Loucy (cell line): ENCODE measurements at regions not wholly inside any gene's neighbourhood (a gene's known extent, or its start where the extent isn't known, plus 50 kb on each side); places are given as distances from the start of the nearest gene placed in this dataset.

ENCODE experiments used
- H2AFZ ChIP-seq: fragments of 200-600 bp; sonication (generic); 2 replicates; pipeline ENCODE4 v1.6.0; 2016; ENCODE audit warnings: antibody characterized with exemption, mild to moderate bottlenecking, low read length, moderate library complexity
- H3F3A ChIP-seq: fragments of 200-600 bp; 2 replicates; pipeline ENCODE4 v1.6.0; 2016; ENCODE audit warnings: antibody characterized with exemption, low read depth, mild to moderate bottlenecking
- H3K27me3 ChIP-seq: fragments of 200-600 bp; sonication (generic); 2 replicates; pipeline ENCODE4 v1.6.1; 2014; ENCODE audit warnings: low read length, mild to moderate bottlenecking; ENCODE audit not compliant: insufficient read depth, poor library complexity, severe bottlenecking
- H3K36me3 ChIP-seq: fragments of 200-600 bp; sonication (generic); 2 replicates; pipeline ENCODE4 v1.6.1; 2016; ENCODE audit warnings: low read length; ENCODE audit not compliant: insufficient read depth
- H3K4me1 ChIP-seq: fragments of 200-600 bp; sonication (generic); 2 replicates; pipeline ENCODE4 v1.5.1; 2014; ENCODE audit warnings: low read length, mild to moderate bottlenecking; ENCODE audit not compliant: insufficient read depth, poor library complexity, severe bottlenecking
- H3K4me2 ChIP-seq: fragments of 200-600 bp; sonication (generic); 2 replicates; pipeline ENCODE4 v1.6.0; 2014; ENCODE audit warnings: antibody characterized with exemption, low read length, low read depth, mild to moderate bottlenecking; ENCODE audit not compliant: poor library complexity, severe bottlenecking
- H3K4me3 ChIP-seq: fragments of 200-600 bp; sonication (generic); 2 replicates; pipeline ENCODE4 v1.5.1; 2014; ENCODE audit warnings: low read length, mild to moderate bottlenecking, mixed read lengths; ENCODE audit not compliant: poor library complexity, severe bottlenecking
- H3K79me2 ChIP-seq: fragments of 200-600 bp; sonication (generic); 2 replicates; pipeline ENCODE4 v1.6.1; 2014; ENCODE audit warnings: low read length; ENCODE audit not compliant: insufficient read depth
- H3K9ac ChIP-seq: fragments of 200-600 bp; sonication (generic); 2 replicates; pipeline ENCODE4 v1.6.0; 2014; ENCODE audit warnings: mild to moderate bottlenecking, low read depth, low read length, moderate library complexity; ENCODE audit not compliant: poor library complexity, severe bottlenecking
- H3K9me2 ChIP-seq: fragments of 200-600 bp; sonication (generic); replicated peaks from 2 replicates; pipeline ENCODE4 v1.6.1; 2016; ENCODE audit warnings: low read depth, low read length, mixed read lengths
- H3K9me3 ChIP-seq: fragments of 200-600 bp; sonication (generic); 2 replicates; pipeline ENCODE4 v1.6.1; 2014; ENCODE audit warnings: mild to moderate bottlenecking, antibody characterized with exemption, low read length, low read depth; ENCODE audit not compliant: insufficient read depth
- H4K20me1 ChIP-seq: fragments of 200-600 bp; sonication (generic); 2 replicates; pipeline ENCODE4 v1.6.0; 2014; ENCODE audit warnings: antibody characterized with exemption, low read length, mild to moderate bottlenecking; ENCODE audit not compliant: insufficient read depth, poor library complexity, severe bottlenecking
- CTCF ChIP-seq: fragments of 200-600 bp; sonication (generic); conservative IDR thresholded peaks from 2 replicates; pipeline ENCODE4 v1.5.1; 2014; ENCODE audit warnings: mild to moderate bottlenecking, antibody characterized with exemption, low read length
- EZH2phosphoT487 ChIP-seq: fragments of 200-600 bp; IDR thresholded peaks from 2 replicates; pipeline ENCODE4 v1.6.1; 2018; ENCODE audit warnings: antibody characterized with exemption, mild to moderate bottlenecking, moderate library complexity, borderline replicate concordance

- TF ChIP-seq CTCF (no peak), EZH2phosphoT487 (no peak)
- no peaks in the 10 kb centered on the region for H3K27me3 ChIP-seq
- no peak overlapping the region for H3K4me2 ChIP-seq
- no peaks in the 10 kb centered on the region for H3K79me2 ChIP-seq
- H4K20me1 ChIP-seq: no peaks in the 10 kb centered on the region
- H3K4me3 ChIP-seq: no peak overlapping the region
- no peaks in the 10 kb centered on the region for H3K9me2 ChIP-seq
- no peaks in the 10 kb centered on the region for H3F3A ChIP-seq
- no peak overlapping the region for H2AFZ ChIP-seq
- no peaks in the 10 kb centered on the region for H3K36me3 ChIP-seq
- H3K9ac ChIP-seq: no peak overlapping the region
- H3K4me1 ChIP-seq: no peaks in the 10 kb centered on the region
- no peaks in the 10 kb centered on the region for H3K9me3 ChIP-seq
These were observed 166.4 kb downstream of the GADD45G start for GRCh38 chr9:89771205-89771604.

GRCh38 chr9:89773170-89773569 lies 168.4 kb downstream of the GADD45G start:
- no peaks in the 10 kb centered on the region for H4K20me1 ChIP-seq
- no peaks in the 10 kb centered on the region for H3K36me3 ChIP-seq
- no peaks in the 10 kb centered on the region for H3K27me3 ChIP-seq
- no peaks in the 10 kb centered on the region for H3K9me2 ChIP-seq
- no peaks in the 10 kb centered on the region for H3F3A ChIP-seq
- TF ChIP-seq EZH2phosphoT487 (no peak), CTCF (no peak)
- no peak overlapping the region for H3K4me3 ChIP-seq
- no peaks in the 10 kb centered on the region for H3K4me1 ChIP-seq
- H2AFZ ChIP-seq: no peak overlapping the region
- H3K79me2 ChIP-seq: no peaks in the 10 kb centered on the region
- H3K9ac ChIP-seq: no peak overlapping the region
- no peak overlapping the region for H3K4me2 ChIP-seq
- no peaks in the 10 kb centered on the region for H3K9me3 ChIP-seq

GRCh38 chr9:89774858-89775370 lies 170.1 kb downstream of the GADD45G start:
- Histone ChIP-seq H3K4me2 (no peak overlapping the region), H2AFZ (no peak overlapping the region), H3F3A (no peaks in the 10 kb centered on the region), H4K20me1 (no peaks in the 10 kb centered on the region), H3K27me3 (no peaks in the 10 kb centered on the region), H3K9me3 (no peaks in the 10 kb centered on the region), H3K9me2 (no peaks in the 10 kb centered on the region), H3K4me3 (no peak overlapping the region), H3K9ac (no peak overlapping the region), H3K36me3 (no peaks in the 10 kb centered on the region), H3K4me1 (no peaks in the 10 kb centered on the region), H3K79me2 (no peaks in the 10 kb centered on the region)
- no peak for TF ChIP-seq CTCF
